Cardiac fibroblast (primary cell): ENCODE measurements at regions not wholly inside any gene's neighbourhood (a gene's known extent, or its start where the extent isn't known, plus 50 kb on each side); places are given as distances from the start of the nearest gene placed in this dataset.

Experiments
- DNase-seq, 2 donors: peaks; one replicate each; pipeline versions ENCODE4 v3.0.0 to v3.0.0-alpha.2; 2010; ENCODE audit warnings: low read depth in 2 of 2
- H3K4me3 ChIP-seq, 2 donors: replicated peaks in 1 of 2; 1 replicate in 1 of 2; 2 replicates in 1 of 2; pipeline ENCODE4 v1.5.1; 2011; ENCODE audit warnings: low read depth in 2 of 2, low read length in 2 of 2, mild to moderate bottlenecking in 2 of 2, moderate library complexity in 1 of 2
- CTCF ChIP-seq: IDR thresholded peaks from one replicate; pipeline ENCODE4 v1.5.1; 2011; ENCODE audit warnings: low read depth, mild to moderate bottlenecking, low read length, inconsistent platforms

- TF ChIP-seq CTCF, result no peak
- H3K4me3 ChIP-seq, result no peak overlapping the region
- no peak for DNase-seq
These were observed 259.5 kb downstream of the UACA start for GRCh38 chr15:70503798-70504298.

GRCh38 chr15:70503073-70503745 lies 260.1 kb downstream of the UACA start:
- DNase-seq, result no peak
- TF ChIP-seq CTCF, result no peak
- H3K4me3 ChIP-seq, result no peak overlapping the region

- DNase-seq, result no peak
- H3K4me3 ChIP-seq, result no peak overlapping the region
- TF ChIP-seq CTCF, result no peak
These were observed 260.8 kb downstream of the UACA start for GRCh38 chr15:70502529-70502928.

- no peak for TF ChIP-seq CTCF
- DNase-seq, result no peak
- no peak overlapping the region for H3K4me3 ChIP-seq
These were observed 261.5 kb downstream of the UACA start for GRCh38 chr15:70501849-70502248.

GRCh38 chr15:70501121-70501727 lies 262.1 kb downstream of the UACA start:
- no peak overlapping the region for H3K4me3 ChIP-seq
- DNase-seq, result no peak
- TF ChIP-seq CTCF, result no peak

GRCh38 chr15:70499791-70500190 lies 263.6 kb downstream of the UACA start:
- no peak for TF ChIP-seq CTCF
- no peak for DNase-seq

More at GRCh38 chr15:70499791-70500190, 263.6 kb downstream of the UACA start:
- H3K4me3 ChIP-seq, result no peak overlapping the region
